ENCODE measurements at regions not wholly inside any gene's neighbourhood (a gene's known extent, or its start where the extent isn't known, plus 50 kb on each side); places are given as distances from the start of the nearest gene placed in this dataset.
"Not testable (repeated sequence)": the region's sequence is repeated elsewhere in the genome, so short reads cannot be mapped to it uniquely, and the experiment has no call there.

GRCh38 chr15:87748483-87748882 is 508.1 kb downstream of the NTRK3 start:
- Histone ChIP-seq H3K9ac (ENCODE audit: low read depth, low read length) (no peak overlapping the region), H3K9me3 (replicated peaks; ENCODE audit: low read length) (no peaks in the 10 kb centered on the region), H3K4me1 (ENCODE audit: control insufficient read depth, insufficient read depth, low read length) (peaks cover 20% of the 10 kb centered on the region), H3K36me3 (ENCODE audit: insufficient read depth, low read length) (no peaks in the 10 kb centered on the region), H3K4me3 (ENCODE audit: low read length) (no peak overlapping the region), H3K4me2 (ENCODE audit: low read length) (no peak overlapping the region), H3K27me3 (ENCODE audit: control insufficient read depth, insufficient read depth, low read length) (no peaks in the 10 kb centered on the region)

- Histone ChIP-seq H3K4me2 (ENCODE audit: low read length) (no peak overlapping the region), H3K9ac (ENCODE audit: low read depth, low read length) (no peak overlapping the region)
Measured at GRCh38 chr15:87747087-87747486, 509.5 kb downstream of the NTRK3 start.

GRCh38 chr15:87746333-87746732 is 510.2 kb downstream of the NTRK3 start:
- Histone ChIP-seq H3K9me3 (replicated peaks; ENCODE audit: low read length) (no peaks in the 10 kb centered on the region), H3K27me3 (ENCODE audit: control insufficient read depth, insufficient read depth, low read length) (no peaks in the 10 kb centered on the region), H3K9ac (ENCODE audit: low read depth, low read length) (no peak overlapping the region), H3K4me1 (ENCODE audit: control insufficient read depth, insufficient read depth, low read length) (peaks cover 6% of the 10 kb centered on the region), H3K4me2 (ENCODE audit: low read length) (no peak overlapping the region), H3K36me3 (ENCODE audit: insufficient read depth, low read length) (no peaks in the 10 kb centered on the region), H3K4me3 (ENCODE audit: low read length) (no peak overlapping the region)

More at GRCh38 chr15:87747087-87747486, 509.5 kb downstream of the NTRK3 start:
- Histone ChIP-seq H3K4me1 (ENCODE audit: control insufficient read depth, insufficient read depth, low read length) (peaks cover 11% of the 10 kb centered on the region), H3K4me3 (ENCODE audit: low read length) (no peak overlapping the region), H3K9me3 (replicated peaks; ENCODE audit: low read length) (no peaks in the 10 kb centered on the region), H3K36me3 (ENCODE audit: insufficient read depth, low read length) (no peaks in the 10 kb centered on the region), H3K27me3 (ENCODE audit: control insufficient read depth, insufficient read depth, low read length) (no peaks in the 10 kb centered on the region)

GRCh38 chr15:87744815-87745214 is 511.7 kb downstream of the NTRK3 start:
- no peak overlapping the region for H3K4me2 ChIP-seq (ENCODE audit: low read length)
- no peaks in the 10 kb centered on the region for H3K36me3 ChIP-seq (ENCODE audit: insufficient read depth, low read length)
- no peaks in the 10 kb centered on the region for H3K9me3 ChIP-seq (replicated peaks; ENCODE audit: low read length)
- H3K9ac ChIP-seq (ENCODE audit: low read depth, low read length): no peak overlapping the region
- H3K4me3 ChIP-seq (ENCODE audit: low read length): no peak overlapping the region
- H3K27me3 ChIP-seq (ENCODE audit: control insufficient read depth, insufficient read depth, low read length): no peaks in the 10 kb centered on the region
- peaks cover 6% of the 10 kb centered on the region for H3K4me1 ChIP-seq (ENCODE audit: control insufficient read depth, insufficient read depth, low read length)

GRCh38 chr15:87743562-87743961 is 513.0 kb downstream of the NTRK3 start:
- Histone ChIP-seq H3K9ac (ENCODE audit: low read depth, low read length) (no peak overlapping the region), H3K36me3 (ENCODE audit: insufficient read depth, low read length) (no peaks in the 10 kb centered on the region), H3K4me3 (ENCODE audit: low read length) (no peak overlapping the region), H3K4me1 (ENCODE audit: control insufficient read depth, insufficient read depth, low read length) (peaks cover 6% of the 10 kb centered on the region), H3K27me3 (ENCODE audit: control insufficient read depth, insufficient read depth, low read length) (no peaks in the 10 kb centered on the region), H3K4me2 (ENCODE audit: low read length) (peak overlapping the region; percentile 9), H3K9me3 (replicated peaks; ENCODE audit: low read length) (no peaks in the 10 kb centered on the region)

GRCh38 chr15:87741350-87741749 is 515.2 kb downstream of the NTRK3 start:
- Histone ChIP-seq H3K4me2 (ENCODE audit: low read length) (no peak overlapping the region), H3K4me3 (ENCODE audit: low read length) (no peak overlapping the region), H3K27me3 (ENCODE audit: control insufficient read depth, insufficient read depth, low read length) (no peaks in the 10 kb centered on the region), H3K9me3 (replicated peaks; ENCODE audit: low read length) (no peaks in the 10 kb centered on the region), H3K4me1 (ENCODE audit: control insufficient read depth, insufficient read depth, low read length) (peaks cover 6% of the 10 kb centered on the region), H3K9ac (ENCODE audit: low read depth, low read length) (no peak overlapping the region), H3K36me3 (ENCODE audit: insufficient read depth, low read length) (no peaks in the 10 kb centered on the region)

GRCh38 chr15:87740655-87741344 is 515.7 kb downstream of the NTRK3 start:
- no peak overlapping the region for H3K4me2 ChIP-seq (ENCODE audit: low read length)
- H3K36me3 ChIP-seq (ENCODE audit: insufficient read depth, low read length): no peaks in the 10 kb centered on the region
- no peaks in the 10 kb centered on the region for H3K9me3 ChIP-seq (replicated peaks; ENCODE audit: low read length)
- no peak overlapping the region for H3K4me3 ChIP-seq (ENCODE audit: low read length)
- H3K9ac ChIP-seq (ENCODE audit: low read depth, low read length): no peak overlapping the region
- no peaks in the 10 kb centered on the region for H3K27me3 ChIP-seq (ENCODE audit: control insufficient read depth, insufficient read depth, low read length)
- H3K4me1 ChIP-seq (ENCODE audit: control insufficient read depth, insufficient read depth, low read length): peaks cover 12% of the 10 kb centered on the region

GRCh38 chr15:87739866-87740265 is 516.7 kb downstream of the NTRK3 start:
- Histone ChIP-seq H3K4me2 (ENCODE audit: low read length) (no peak overlapping the region), H3K9ac (ENCODE audit: low read depth, low read length) (no peak overlapping the region), H3K9me3 (replicated peaks; ENCODE audit: low read length) (no peaks in the 10 kb centered on the region), H3K4me1 (ENCODE audit: control insufficient read depth, insufficient read depth, low read length) (peaks cover 17% of the 10 kb centered on the region), H3K4me3 (ENCODE audit: low read length) (no peak overlapping the region), H3K36me3 (ENCODE audit: insufficient read depth, low read length) (no peaks in the 10 kb centered on the region), H3K27me3 (ENCODE audit: control insufficient read depth, insufficient read depth, low read length) (no peaks in the 10 kb centered on the region)

GRCh38 chr15:87739081-87739480 is 517.5 kb downstream of the NTRK3 start:
- peaks cover 17% of the 10 kb centered on the region for H3K4me1 ChIP-seq (ENCODE audit: control insufficient read depth, insufficient read depth, low read length)
- H3K9ac ChIP-seq (ENCODE audit: low read depth, low read length): no peak overlapping the region
- H3K9me3 ChIP-seq (replicated peaks; ENCODE audit: low read length): no peaks in the 10 kb centered on the region
- no peak overlapping the region for H3K4me2 ChIP-seq (ENCODE audit: low read length)
- no peak overlapping the region for H3K4me3 ChIP-seq (ENCODE audit: low read length)
- H3K27me3 ChIP-seq (ENCODE audit: control insufficient read depth, insufficient read depth, low read length): no peaks in the 10 kb centered on the region
- H3K36me3 ChIP-seq (ENCODE audit: insufficient read depth, low read length): no peaks in the 10 kb centered on the region

- H3K27me3 ChIP-seq (ENCODE audit: control insufficient read depth, insufficient read depth, low read length): not testable (repeated sequence)
- H3K4me1 ChIP-seq (ENCODE audit: control insufficient read depth, insufficient read depth, low read length): peaks cover 11% of the 10 kb centered on the region
Measured at GRCh38 chr15:87737460-87737859, 519.1 kb downstream of the NTRK3 start.

GRCh38 chr15:87736891-87737389 is 519.6 kb downstream of the NTRK3 start:
- H3K4me1 ChIP-seq (ENCODE audit: control insufficient read depth, insufficient read depth, low read length): peaks cover 11% of the 10 kb centered on the region
- H3K4me3 ChIP-seq (ENCODE audit: low read length): no peak overlapping the region
- no peak overlapping the region for H3K9ac ChIP-seq (ENCODE audit: low read depth, low read length)
- no peaks in the 10 kb centered on the region for H3K36me3 ChIP-seq (ENCODE audit: insufficient read depth, low read length)
- H3K4me2 ChIP-seq (ENCODE audit: low read length): no peak overlapping the region
- no peaks in the 10 kb centered on the region for H3K27me3 ChIP-seq (ENCODE audit: control insufficient read depth, insufficient read depth, low read length)
- H3K9me3 ChIP-seq (replicated peaks; ENCODE audit: low read length): no peaks in the 10 kb centered on the region

More at GRCh38 chr15:87737460-87737859, 519.1 kb downstream of the NTRK3 start:
- H3K4me2 ChIP-seq (ENCODE audit: low read length); H3K9me3 ChIP-seq (replicated peaks; ENCODE audit: low read length); H3K36me3 ChIP-seq (ENCODE audit: insufficient read depth, low read length); H3K9ac ChIP-seq (ENCODE audit: low read depth, low read length); H3K4me3 ChIP-seq (ENCODE audit: low read length): not testable (repeated sequence)

- H3K9me3 ChIP-seq (replicated peaks; ENCODE audit: low read length): no peaks in the 10 kb centered on the region
- no peaks in the 10 kb centered on the region for H3K36me3 ChIP-seq (ENCODE audit: insufficient read depth, low read length)
- no peak overlapping the region for H3K4me2 ChIP-seq (ENCODE audit: low read length)
- H3K4me3 ChIP-seq (ENCODE audit: low read length): no peak overlapping the region
- no peak overlapping the region for H3K9ac ChIP-seq (ENCODE audit: low read depth, low read length)
- H3K4me1 ChIP-seq (ENCODE audit: control insufficient read depth, insufficient read depth, low read length): peaks cover 11% of the 10 kb centered on the region
- H3K27me3 ChIP-seq (ENCODE audit: control insufficient read depth, insufficient read depth, low read length): no peaks in the 10 kb centered on the region
Measured at GRCh38 chr15:87736401-87736800, 520.1 kb downstream of the NTRK3 start.

All from skeletal muscle satellite cell (primary cell).